H1 (cell line): ENCODE measurements at regions not wholly inside any gene's neighbourhood (a gene's known extent, or its start where the extent isn't known, plus 50 kb on each side); places are given as distances from the start of the nearest gene placed in this dataset.

Experiments
- CEBPB ChIP-seq: IDR thresholded peaks from 2 replicates; pipeline ENCODE4 v1.6.1; 2012; ENCODE audit warnings: low read depth, low read length
- EZH2 ChIP-seq: fragments of 200-600 bp; sonication (generic); IDR thresholded peaks from 2 replicates; pipeline ENCODE4 v1.7.1; 2012; ENCODE audit warnings: low read depth, mild to moderate bottlenecking, moderate library complexity, low read length, inconsistent platforms; ENCODE audit not compliant: severe bottlenecking
- GABPA ChIP-seq: IDR thresholded peaks from 2 replicates; pipeline ENCODE4 v1.6.1; 2011; ENCODE audit warnings: mild to moderate bottlenecking, low read length, moderate library complexity, borderline replicate concordance; ENCODE audit not compliant: insufficient read depth
- SIX5 ChIP-seq: IDR thresholded peaks from 2 replicates; pipeline ENCODE4 v1.6.1; 2011; ENCODE audit warnings: mild to moderate bottlenecking, low read depth, low read length
- YY1 ChIP-seq: IDR thresholded peaks from 2 replicates; pipeline ENCODE4 v1.6.1; 2011; ENCODE audit warnings: low read depth, mild to moderate bottlenecking, low read length

DNA sequence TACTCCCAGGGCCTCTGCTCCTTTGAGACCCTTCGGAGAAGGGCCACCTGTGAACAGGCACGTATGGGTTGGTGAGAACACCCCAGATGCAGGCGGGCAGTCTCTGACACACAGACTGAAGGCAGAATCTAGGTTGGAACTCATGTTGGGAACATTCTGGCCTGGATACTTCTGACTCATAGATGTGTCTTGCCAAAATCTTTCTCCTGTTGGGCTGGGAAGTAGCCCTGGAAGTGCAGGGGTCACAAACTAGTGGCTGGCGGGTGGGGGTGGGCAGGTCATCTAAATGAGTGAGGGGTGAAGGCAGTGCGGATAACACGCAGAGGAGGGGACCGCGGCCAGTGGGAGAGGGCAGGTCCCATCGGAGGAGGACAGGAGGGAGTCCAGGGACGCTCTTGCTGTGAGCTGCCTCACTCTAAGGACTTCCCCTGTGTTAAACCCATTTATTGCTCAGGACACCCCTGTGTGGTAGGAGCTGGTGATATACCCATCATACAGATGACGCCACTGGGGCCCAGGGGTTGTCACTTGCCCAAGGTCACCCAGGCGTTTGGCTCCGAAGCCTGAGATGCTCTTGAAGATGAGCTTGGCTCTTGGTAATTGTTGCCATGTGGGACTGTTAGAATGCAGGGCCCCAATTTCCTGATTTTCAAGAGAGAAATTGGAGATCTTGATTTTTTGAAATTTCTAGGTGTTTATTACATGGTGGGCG is 181.0 kb downstream of the PTPRU start:
- TF ChIP-seq EZH2: no peak
- no peak for TF ChIP-seq SIX5
- no peak for TF ChIP-seq GABPA
- TF ChIP-seq YY1: no peak
- TF ChIP-seq CEBPB: no peak
